Middle frontal gyrus (tissue), 1 donor: ENCODE measurements at regions not wholly inside any gene's neighbourhood (a gene's known extent, or its start where the extent isn't known, plus 50 kb on each side); places are given as distances from the start of the nearest gene placed in this dataset.
"Not testable (repeated sequence)": the region's sequence is repeated elsewhere in the genome, so short reads cannot be mapped to it uniquely, and the experiment has no call there.

Experiments
- DNase-seq: peaks from one replicate; pipeline ENCODE4 v3.0.0-alpha.2; 2015; ENCODE audit warnings: low spot score; ENCODE audit errors: extremely low spot score

- no peak for DNase-seq
These were observed 298.2 kb upstream of the ZNF608 start for GRCh38 chr5:125044491-125045282.

- DNase-seq, result no peak
These were observed 299.2 kb upstream of the ZNF608 start for GRCh38 chr5:125045646-125046045.

GRCh38 chr5:125046838-125047237 is 300.4 kb upstream of the ZNF608 start:
- DNase-seq, result no peak

GRCh38 chr5:125047871-125048270 is 301.4 kb upstream of the ZNF608 start:
- DNase-seq, result no peak

DNA sequence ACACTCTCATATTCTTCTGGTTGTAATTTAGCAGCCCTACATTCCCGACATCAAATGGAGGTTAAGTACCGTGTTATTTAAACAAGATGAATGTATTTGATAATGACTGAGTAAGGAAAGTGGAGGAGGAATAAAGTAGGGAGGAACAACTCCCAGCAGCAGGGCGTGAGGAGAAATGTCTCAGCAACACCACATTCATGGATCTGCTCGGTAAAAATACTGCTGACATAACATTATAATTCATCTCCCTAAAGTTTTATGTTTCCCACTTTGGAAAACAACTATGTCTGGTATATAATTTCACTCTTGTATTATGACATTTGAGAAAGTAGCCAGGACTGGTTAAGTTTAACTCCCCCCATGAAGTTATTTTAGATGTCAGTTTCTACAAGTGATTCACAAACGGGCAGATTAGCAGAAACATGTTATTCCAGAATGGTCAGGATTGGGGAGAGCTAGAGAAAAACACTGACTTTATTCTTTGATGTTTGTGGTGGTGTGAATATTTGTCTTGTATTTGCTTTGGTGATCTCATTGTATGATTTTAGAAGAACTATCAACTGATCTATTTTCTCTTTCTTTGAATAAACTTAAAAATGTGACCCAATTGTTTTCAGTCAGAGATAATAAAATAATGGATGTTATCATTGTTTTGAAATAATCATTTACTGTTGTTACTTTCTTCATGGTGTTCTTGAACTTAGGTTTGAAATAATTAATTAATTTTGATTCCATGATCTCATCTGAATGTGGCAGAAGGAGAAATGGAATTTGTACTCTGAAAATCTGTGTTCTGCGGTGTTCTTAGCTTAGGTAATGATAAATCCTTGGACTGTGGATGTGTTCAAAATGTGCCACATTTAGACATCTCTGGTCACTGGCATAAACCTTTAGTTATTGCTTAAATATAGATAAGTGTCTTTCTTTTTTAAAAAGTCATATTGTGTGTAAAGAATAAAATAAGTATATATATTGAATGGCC is 303.6 kb upstream of the ZNF608 start:
- DNase-seq, result no peak

- DNase-seq, result peak; percentile 22
These were observed 304.5 kb upstream of the ZNF608 start for GRCh38 chr5:125050926-125051325.

GRCh38 chr5:125052584-125052983 is 306.1 kb upstream of the ZNF608 start:
- no peak for DNase-seq

DNA sequence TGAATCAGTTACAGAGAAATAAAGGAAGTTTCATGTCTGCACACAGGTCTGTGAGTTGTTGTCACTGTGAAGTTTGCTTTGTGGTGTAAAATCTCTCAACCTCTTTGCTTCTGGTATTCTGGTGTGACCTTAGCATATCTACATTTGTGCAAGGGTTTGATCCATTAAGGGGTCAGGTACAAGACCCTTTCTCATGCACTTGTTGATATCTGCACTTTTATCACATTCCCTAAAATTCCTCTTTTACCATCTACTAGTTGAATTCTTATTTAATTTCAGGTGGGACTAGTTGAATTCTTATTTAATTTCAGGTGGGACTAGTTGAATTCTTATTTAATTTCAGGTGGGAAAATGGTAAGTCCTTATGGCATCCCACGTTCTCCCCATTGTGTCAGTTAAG is 306.7 kb upstream of the ZNF608 start:
- no peak for DNase-seq

DNA sequence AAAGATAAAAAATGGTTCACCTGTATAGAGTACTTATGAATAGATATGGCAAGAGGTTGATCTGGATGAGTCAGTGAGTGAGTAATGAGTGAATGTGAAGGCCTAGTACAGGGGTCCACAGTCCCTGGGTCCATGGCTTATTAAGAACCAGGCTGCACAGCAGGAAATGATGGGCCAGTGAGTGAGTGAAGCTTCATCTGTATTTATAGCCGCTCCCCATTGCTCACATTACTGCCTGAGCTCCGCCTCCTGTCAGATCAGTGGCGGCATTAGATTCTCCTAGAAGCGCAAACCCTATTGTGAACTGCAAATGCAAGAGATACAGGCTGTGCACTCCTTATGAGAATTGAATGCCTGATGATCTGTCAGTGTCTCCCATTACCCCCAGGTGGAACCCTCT is 307.7 kb upstream of the ZNF608 start:
- DNase-seq, result no peak

DNA sequence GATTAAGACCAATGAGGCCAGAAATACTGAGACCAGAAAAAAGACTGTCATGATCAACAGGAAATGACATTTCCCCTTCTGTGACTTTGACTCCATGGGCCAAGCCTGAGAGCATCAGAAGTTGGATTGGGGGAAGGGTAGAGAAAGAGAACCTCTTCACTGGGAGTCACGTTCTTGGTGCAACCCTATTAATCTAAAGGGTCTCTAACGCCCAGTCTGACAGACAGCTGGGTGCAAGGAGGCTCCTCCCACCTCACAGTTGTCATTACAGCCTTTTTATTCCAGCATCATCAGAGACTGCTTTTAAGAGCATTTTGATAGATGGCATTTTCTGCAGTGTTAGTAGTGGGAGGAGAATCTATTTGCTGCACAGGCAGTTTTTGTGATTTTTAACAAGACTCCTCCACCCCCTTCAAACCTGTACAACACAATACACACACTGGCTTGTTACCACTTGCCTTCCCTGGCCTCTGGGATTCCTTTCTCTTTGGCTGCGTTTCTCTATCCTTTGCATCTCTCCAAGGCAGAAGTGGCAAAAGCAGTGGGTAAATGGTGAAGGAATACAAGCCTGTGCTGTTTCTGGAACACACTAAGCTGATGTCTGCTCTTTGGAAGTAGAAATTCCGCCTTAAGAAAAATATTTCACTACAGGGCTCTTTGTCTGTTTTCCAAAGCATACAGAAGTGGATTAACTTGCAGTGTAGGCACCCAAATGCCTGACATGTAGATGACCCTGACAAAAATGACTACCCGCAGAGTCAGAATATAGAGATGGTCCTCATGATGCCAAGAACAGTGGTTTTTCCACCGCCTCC is 310.4 kb upstream of the ZNF608 start:
- DNase-seq, result no peak

DNA sequence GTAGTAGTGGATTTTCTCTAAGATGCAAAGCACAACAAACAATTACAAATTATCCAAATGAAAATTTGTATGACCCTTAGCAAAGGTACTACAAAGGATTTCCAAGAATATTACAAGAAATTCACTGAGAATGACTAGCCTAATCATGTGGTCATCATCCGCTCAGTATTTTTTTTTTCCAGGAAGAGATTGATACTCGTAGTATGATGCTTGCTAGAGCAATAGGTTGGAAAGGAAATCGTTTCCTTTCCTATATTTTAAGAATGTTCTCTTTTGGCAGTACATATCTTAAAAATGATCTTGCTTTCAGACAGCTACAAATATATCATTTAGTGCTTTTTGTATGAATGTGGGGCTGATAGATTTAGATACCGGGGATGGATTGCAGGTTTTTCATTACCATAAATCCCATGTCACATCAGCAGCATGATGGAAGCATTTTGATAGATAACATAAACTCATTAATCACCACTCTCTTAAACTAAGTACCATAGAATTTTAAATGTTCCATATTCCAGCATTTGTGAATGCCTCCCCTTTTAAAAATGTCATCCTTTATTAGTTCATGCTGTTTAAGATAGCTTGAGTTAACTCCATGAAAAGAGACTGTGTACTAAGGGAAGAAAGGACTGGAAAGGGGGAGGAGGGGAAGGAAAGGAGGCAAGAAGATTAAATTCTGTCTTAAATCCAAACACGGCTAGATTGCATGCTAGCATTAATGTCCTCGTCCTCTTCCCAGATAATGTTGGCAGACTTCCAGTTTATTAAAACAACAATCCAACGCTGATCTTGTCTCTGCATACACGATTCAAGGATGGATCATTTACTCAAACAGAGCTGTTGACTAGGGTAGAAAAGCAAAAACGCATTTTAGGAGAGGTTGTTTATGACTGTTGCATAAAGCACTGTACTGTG is 311.7 kb upstream of the ZNF608 start:
- no peak for DNase-seq

GRCh38 chr5:125059255-125060002 is 313.0 kb upstream of the ZNF608 start:
- DNase-seq, result no peak

GRCh38 chr5:125061726-125062125 is 315.3 kb upstream of the ZNF608 start:
- DNase-seq, result no peak

- DNase-seq, result no peak
These were observed 318.4 kb upstream of the ZNF608 start for GRCh38 chr5:125064621-125065438.

DNA sequence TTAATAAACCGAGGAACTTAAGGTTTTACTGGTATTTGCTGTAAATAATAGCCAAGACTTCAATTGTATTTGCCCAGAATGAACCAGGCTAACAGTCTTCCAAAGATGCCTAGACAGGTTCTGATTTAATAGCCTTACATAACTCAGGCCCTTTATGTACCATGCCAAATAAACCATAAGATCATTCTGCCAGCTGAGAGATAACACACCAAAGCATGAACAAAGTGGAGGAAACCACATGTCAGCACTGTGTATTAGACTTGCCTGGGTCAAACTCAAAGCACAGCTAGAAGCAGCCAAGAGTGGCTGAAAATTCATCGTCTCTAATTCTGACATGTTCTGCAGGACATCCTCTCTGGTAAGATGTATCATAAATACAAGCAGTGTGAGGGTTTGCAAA is 319.3 kb upstream of the ZNF608 start:
- no peak for DNase-seq

- no peak for DNase-seq
These were observed 324.5 kb upstream of the ZNF608 start for GRCh38 chr5:125070961-125071360.

GRCh38 chr5:125073090-125073489 is 326.7 kb upstream of the ZNF608 start:
- DNase-seq, result no peak

GRCh38 chr5:125075567-125075966 is 329.1 kb upstream of the ZNF608 start:
- DNase-seq, result no peak

GRCh38 chr5:125079028-125079427 is 332.6 kb upstream of the ZNF608 start:
- not testable (repeated sequence) for DNase-seq
